SIG-M5 treated with dmso at 0.1 percent for 504 hours (cell line): ENCODE measurements at regions not wholly inside any gene's neighbourhood (a gene's known extent, or its start where the extent isn't known, plus 50 kb on each side); places are given as distances from the start of the nearest gene placed in this dataset.
"Not testable (repeated sequence)": the region's sequence is repeated elsewhere in the genome, so short reads cannot be mapped to it uniquely, and the experiment has no call there.

ENCODE experiments used
- DNase-seq: peaks from one replicate; lab custom pipeline; 2025; ENCODE audit not compliant: unreplicated experiment; lab: John Stamatoyannopoulos, UW

DNA sequence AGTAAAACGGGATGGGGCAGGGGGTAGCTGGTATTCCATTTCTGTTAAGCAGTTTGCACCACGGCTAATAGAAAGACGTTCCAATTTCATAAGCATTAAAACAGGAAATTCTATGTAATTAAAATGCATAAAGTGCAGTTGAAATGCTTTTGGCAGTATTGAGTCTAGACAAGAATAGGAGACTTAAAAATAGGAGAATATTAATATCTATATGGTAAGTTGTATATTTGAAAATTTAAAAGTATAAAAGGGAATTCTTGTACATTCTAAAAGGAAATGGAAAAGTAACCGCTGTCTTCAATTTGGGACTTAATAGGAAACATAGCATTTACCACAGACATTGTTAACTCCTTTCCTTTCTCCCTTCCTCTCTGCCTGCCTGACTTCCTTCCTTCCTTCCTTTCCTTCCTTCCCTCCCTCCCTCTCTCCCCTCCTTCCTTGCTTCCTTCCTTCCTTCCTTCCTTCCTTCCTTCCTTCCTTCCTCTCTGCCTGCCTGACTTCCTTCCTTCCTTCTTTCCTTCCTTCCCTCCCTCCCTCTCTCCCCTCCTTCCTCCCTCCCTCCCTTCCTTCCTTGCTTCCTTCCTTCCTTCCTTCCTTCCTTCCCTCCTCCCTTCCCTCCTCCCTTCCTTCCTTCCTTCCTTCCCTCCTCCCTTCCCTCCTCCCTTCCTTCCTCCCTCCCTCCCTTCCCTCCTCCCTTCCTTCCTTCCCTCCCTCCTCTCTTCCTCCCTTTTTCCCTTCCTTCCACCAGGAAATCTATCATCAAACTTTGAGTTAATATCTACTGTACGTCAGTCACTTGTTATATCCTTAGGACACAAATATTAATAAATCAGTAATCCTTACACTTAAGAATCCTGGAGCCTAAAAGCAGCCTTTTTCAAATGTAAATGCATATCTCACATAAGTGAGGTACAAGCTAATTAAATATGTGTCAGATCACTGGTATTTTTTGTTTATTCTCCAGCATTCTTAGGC lies 1049.3 kb downstream of the GALC start:
- DNase-seq, result no peak

DNA sequence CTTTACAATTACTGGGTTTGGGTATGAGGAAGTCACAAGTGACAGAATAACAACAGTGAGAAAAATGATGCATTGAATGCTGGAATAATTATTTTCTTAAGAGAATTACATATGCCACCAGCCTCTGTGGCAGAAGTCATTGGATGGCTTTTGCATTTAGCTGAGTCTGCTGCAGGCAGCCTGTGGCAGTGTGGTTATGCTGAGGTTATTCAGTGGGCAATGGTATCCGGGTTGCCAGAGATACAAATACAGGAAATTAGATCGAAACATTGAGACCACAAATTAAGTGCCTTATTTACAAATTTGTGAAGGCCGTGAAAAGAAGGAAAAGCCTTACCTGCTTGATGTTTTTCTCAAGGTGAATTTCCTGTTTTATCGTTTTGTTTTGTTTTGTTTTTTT lies 1050.0 kb downstream of the GALC start:
- no peak for DNase-seq

DNA sequence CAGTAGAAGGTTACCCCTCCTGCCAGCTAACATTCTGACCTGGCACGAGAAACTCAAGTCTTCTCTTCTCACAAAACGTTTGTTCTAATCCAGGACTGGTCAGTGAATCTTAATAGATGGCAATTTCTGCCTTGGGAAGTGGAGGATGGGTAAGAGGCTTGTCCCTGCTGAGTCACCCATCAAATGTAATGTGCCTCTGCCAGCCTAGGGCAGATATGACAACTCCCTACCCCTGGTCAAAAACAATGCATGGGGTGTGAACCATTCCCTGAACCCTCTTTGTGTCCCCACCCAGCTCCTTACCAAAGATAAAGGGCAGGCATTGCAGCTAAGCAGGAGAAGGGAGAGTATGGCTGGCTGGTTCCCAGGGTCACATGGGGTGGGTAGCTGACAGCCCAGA lies 1052.9 kb downstream of the GALC start:
- no peak for DNase-seq

DNA sequence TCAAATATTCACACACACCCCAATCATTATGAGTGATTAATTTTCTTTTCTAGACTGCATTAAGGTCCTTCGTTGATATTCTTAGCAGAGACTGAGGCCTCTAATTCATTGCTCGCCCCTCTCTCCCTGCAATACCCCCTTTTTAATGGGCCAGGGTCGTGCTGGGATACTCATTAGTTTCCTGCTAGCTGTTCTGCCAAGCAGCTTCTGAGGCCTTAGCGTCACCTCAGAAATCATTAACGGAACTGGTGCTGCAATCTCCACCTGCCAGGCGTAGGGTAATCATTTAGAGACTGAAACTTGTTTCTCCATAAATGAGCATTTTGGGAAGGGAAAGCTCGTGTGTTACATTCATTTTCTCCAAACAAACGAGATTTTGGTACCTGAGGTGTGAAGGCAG lies 1054.7 kb downstream of the GALC start:
- no peak for DNase-seq

DNA sequence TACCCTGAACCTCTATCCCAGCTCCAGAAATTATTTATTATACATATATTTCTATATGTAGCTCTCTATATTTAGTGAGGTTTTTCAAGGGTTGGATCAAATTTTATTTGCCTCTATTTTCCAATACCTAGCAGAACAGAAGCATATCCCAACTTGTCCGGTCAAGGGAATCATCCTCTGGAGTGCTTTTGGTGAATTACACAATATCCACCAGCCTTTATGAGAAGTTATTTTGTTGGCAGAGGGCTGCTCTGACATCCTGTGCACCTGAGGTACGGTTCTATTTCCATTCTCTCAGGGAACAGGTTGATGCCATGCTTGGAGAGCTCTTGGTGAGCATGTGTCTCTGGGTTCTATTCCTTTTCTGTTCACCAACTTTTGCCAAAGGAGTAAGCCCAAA lies 1056.4 kb downstream of the GALC start:
- no peak for DNase-seq

DNA sequence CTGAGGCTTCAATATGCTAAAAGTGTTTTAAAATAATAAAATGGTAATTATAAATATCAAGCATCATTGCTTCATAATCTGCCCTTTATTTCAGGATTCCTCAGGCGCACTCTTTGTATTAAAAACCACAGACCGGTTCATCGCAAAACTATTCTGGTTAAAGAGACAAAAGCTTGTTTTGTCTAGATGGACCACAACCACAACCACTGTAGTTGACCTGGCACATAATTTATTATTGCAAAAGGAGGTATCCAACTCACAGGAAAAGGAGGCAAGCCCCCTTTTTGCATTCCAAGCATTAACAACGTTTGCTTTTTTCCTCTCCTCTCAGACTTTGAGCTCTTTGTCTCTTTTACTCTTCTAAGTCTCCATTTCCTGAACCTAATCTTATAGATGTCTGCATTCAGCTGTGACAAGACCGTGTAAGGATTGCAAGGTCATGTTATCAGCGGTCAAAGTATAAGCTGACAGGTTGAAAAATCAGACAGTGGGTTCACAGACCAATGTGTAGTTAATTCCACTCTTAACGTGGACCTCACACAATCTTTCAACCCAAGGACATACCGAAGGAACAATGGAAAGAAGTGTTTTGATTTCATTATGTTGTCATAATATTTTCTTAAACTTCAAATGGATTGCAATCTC lies 1057.6 kb downstream of the GALC start:
- no peak for DNase-seq

DNA sequence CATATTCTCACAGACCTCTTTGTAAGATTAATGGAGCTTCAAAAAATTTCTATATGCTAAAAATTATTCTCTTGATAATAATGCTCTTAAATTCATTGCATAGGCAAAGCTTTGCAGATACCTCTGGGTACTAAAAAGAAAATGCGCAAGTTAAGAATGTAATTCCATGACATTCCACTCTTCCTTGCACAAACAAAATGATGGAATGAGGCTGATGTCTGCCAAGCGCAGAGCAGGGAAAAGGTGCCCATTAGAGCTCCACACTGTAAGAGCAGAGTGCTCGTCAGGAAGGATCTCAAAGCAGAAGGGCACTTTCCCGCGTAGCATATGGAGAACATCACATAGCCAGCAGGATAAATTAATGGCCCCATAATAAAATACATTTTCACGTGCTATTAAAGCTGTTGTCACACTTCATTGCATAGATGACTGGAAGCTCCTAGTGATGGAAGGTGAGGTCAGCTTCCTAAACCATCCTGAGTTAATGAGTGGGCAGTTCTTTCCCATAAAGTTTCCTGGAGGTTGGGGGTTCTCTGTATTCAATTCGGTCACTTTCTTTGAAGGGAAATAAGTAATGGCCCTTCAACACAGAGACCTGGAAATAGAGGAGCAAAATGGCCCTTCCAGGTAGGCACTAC lies 1058.9 kb downstream of the GALC start:
- no peak for DNase-seq

DNA sequence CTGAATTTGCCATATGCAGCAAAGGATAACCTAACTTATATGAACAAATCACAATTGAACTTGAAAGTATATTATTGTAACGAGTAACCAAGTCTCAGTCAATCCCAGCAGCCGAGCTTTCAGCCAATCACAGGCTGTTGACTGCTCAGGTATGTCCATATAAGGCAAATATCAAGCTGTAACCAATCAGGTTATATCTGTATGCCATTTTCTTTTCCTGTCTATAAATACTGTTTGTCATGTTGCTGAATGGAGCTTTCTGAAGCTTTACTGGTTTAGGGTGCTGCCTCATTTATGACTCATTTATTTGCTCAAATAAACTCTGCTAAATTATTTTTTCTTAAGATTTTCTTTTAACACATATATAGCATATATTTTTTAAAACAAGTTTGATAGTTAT lies 1059.5 kb downstream of the GALC start:
- DNase-seq, result no peak

DNA sequence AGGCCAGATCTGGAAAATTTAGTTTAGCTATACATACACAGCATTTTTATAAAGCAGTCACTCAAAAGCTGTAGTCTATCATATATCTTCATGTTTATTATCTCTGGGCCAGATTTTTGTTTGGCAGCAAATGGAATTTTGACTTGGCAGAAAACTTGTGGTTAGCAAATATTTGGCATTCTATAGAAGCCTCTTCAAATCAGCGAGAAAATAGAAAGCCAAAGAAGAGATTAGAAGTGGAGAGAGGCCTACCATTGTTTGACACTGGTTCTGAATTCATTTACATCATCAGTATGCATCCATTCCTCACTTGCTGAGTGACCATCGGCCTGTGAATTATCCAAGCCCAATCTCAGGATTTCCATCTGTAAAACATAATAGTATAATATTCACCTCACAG lies 1077.6 kb downstream of the GALC start:
- DNase-seq, result no peak

DNA sequence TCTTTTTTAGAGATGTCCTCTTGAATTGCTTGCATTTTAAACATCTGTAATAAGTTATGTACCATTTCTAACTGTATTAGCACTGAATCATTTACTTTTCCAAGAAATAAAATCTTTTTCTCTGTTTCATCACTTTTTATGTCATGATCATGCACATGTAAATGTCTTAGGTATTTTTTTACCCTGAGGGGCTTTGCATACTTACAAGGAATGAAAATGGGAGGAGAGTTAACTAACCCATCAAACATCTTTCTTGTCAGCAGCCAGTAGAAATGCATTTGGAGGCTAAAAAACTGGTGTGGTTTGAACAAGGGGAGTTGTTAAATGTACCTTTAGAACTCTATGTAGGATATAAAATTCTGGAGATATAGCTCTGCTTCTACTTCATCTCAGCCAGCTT lies 1080.3 kb downstream of the GALC start:
- DNase-seq, result no peak

DNA sequence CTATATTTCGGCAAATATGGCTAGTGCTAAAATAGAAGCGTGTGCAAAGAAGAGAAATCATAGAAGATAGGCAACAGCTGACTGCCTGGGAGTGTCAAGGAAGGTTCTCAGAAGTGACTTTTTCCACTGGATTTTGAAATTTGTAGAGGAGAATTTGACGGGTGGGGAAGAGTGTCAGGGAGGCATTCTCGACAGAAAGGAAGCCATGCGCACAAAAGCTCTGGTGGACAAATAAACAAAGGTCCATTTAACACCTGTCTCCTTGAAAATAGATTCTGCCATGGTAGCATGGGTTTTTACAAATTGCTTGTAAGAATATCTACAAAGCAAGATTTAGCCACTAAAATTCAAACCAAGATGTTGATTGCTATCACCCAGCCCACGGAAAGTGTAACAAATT lies 1081.5 kb downstream of the GALC start:
- DNase-seq, result no peak

DNA sequence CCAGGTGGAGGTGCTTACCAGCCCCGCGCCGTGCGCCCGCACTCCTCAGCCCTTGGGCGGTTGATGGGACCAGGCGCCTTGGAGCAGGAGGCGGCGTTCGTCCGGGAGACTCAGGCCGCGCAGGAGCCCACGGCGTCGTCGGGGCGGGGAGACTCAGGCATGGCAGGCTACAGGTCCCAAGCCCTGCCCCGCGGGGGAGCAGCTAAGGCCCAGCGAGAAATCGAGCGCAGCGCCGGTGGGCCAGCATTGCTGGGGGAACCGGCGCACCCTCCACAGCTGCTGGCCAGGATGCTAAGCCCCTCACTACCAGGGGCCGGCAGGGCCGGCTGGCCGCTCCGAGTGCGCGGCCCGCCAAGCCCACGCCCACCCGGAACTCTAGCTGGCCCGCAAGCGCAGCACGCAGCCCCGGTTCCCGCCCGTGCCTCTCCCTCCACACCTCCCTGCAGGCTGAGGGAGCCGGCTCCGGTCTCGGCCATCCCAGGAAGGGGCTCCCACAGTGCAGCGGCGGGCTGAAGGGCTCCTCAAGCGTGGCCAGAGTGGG lies 1087.5 kb downstream of the GALC start:
- DNase-seq, result not testable (repeated sequence)

DNA sequence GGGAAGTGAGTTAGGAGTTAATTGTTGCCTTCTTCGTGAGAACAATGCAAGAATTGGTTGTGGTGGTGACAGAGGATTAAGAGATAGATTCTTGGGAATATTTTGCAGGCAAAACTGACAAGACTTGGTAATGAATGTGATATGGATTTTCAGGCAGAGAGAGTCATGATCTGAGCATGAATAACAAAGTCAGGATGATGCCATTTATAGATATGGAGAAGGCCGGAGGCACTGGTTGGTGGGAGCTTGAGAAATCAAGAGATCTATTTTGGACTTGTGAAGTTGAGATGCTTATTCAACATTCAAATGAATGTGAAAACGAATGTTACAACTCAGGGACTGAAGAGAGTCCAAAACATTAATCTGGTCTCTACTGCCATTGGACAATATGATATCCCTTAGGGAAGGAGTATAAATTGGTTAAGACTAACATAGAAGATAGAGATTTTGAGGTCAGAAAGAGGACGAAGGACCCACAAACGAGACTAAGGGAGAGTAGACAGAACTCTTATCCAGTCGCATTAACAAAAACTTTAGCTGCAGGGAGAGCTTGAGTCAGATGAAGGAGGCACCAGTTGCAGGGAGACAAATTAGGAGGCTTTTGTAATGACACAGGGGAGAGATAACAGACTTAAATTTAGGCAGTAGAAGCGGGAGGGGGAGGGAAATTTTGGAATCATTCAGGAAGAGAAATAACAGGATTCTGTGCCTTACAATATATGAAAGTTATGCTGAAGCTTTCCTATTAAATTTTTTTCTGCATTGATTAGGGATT lies 1090.6 kb downstream of the GALC start:
- DNase-seq, result no peak

DNA sequence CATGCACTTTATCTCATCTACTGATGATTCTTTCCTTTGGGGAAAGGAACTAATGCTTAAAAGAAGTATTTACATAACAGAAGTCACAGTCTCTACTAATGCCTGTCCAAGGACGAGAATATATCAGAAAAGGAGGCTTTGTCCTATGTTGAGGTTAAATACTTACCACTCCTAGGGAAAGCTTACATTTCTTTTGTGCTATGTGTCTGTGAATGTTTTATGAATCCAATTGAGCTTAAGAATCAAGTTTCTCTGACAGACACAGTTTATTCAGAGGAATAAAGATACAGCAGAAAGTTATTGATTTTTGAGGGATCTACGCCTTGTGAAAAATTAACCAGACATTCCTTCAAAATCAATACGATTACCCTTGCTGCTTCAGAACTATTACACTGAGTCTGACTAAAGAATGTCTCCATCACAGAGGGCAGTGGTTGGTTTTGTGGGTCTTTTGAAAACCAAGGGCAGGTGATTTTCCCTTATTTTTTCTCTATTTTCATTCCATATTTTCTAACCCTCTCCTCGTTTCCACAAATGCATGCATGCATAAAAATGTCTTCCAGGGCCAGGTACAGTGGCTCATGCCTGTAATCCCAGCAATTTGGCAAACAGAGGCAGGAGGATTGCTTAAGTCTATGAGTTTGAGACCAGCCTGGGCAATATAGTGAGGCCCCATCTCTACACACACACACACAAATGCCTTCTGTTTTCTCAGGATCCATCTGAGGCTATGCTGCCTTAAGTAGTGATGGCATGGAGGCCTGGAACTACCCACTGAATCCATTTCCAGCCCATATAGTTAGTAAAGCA lies 1095.1 kb downstream of the GALC start:
- no peak for DNase-seq

DNA sequence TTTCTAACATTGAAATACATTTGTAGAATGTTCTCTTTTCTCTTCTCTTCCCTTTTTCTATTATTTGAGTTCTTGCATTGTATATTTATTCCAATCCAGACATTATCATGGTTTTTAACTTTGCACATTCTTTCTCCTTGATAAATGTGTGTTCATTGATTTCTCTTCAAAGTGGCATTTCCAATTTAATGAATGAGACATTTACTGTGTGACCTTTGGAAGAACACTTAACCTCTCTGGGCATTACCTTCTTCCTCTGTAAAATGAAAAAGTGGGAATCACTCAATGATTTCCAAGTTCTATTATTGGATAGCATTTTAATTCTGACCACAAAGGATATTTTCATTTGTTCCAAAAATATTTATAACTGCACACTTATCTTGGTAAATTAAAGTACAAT lies 1095.8 kb downstream of the GALC start:
- DNase-seq, result no peak

DNA sequence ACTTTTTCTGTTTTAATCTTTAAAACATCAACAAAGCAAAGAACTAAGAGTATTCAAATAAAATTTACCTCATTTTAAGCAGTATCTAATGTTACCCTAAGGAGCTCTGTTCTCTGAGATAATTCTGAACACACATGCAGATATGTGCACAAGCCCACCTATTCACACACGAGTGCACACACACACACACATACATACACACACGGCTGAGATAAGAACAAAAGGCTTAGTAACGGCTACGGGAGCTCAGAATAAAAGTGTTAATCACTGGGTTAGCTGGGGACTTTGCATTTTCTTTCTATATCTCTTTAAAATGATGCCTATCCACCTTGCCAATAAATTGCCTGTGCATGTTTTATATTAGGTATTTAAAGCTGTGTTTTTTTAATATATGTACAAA lies 1096.3 kb downstream of the GALC start:
- DNase-seq, result no peak

DNA sequence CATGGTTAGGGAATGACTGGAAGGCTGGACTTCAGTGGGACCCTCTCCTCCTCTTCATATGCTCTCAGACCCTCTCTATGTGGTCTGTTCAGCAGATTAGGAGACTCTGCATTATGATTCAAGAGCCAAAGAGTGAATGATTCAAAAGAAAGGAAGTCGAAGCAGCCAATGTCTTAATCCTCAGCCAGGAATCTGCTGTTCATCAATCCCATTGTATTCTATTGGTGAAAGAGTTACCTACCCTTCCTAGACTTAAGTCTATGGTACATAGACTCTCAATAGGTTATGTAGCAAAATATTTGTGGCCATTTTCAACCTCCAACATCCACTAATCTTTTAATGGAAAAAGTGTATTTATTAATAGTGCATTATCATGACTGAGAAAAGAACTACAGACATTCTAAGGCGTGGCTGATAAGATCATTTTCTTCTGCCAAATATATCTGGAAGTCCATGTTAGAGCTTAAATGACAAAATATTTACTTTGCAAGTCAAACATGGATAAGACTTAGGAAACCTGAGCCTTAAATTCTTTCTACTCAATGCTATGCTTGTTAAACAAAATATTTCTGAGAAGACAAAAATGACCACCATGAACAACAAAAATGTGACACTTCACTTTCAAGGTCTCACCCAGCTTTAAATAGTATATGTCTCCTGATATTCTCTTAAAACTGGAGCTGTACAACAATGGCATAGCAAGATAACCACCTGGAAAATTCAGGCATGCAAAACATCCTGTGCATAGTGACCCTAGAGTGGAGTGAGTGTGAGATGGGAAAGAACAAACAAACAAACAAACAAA lies 1100.6 kb downstream of the GALC start:
- DNase-seq, result no peak

DNA sequence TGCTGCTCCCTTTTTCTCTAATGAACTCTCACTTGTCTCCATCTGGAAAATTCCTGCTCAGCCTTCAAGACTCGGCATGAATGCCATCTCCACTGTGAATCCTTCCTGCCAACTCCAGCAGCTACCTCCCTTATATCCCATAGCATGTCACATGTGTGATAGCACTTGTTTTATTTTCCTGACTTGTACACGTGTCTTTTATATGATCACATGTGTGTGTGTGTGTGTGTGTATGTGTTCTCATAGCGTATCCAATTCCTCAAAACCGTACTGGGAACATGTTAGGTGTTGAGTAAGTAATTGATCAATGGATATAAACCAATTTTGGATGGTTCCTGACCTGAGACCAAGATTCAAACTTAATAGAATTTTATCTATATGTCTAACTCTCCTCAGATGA lies 1107.7 kb downstream of the GALC start:
- DNase-seq, result no peak

DNA sequence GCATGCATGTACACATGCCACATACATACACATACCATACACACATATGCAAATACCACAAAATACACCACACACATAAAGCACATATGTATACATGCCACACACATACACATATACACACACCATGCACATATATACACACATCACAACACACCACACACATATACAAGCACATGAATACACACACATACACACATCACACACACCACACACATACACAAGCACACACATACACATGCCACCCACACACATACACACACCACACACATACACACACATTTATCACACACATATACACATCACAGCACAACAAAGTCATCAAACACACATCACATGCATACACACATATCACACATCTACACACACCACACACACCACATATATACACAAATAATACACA lies 1108.5 kb downstream of the GALC start:
- DNase-seq, result no peak
